Hepatocyte (in vitro differentiated cells): ENCODE measurements at regions not wholly inside any gene's neighbourhood (a gene's known extent, or its start where the extent isn't known, plus 50 kb on each side); places are given as distances from the start of the nearest gene placed in this dataset.

Experiments
- DNase-seq: peaks from one replicate; pipeline ENCODE4 v3.0.0-alpha.2; 2016; ENCODE audit warnings: low spot score
- H2AFZ ChIP-seq: fragments of 200-600 bp; sonication (generic); 2 replicates; pipeline ENCODE4 v1.6.0; 2016; ENCODE audit warnings: antibody characterized with exemption, mild to moderate bottlenecking
- H3K27ac ChIP-seq: fragments of 200-600 bp; sonication (generic); 2 replicates; pipeline ENCODE4 v1.5.1; 2016; ENCODE audit warnings: mild to moderate bottlenecking
- H3K27me3 ChIP-seq: fragments of 200-600 bp; sonication (generic); 2 replicates; pipeline ENCODE4 v1.6.1; 2016
- H3K36me3 ChIP-seq: fragments of 200-600 bp; sonication (generic); replicated peaks from 2 replicates; pipeline ENCODE4 v1.5.1; 2016; ENCODE audit warnings: low read depth; ENCODE audit not compliant: insufficient read depth
- H3K4me1 ChIP-seq: fragments of 200-600 bp; sonication (generic); 2 replicates; pipeline ENCODE4 v1.5.1; 2016; ENCODE audit warnings: mild to moderate bottlenecking, moderate library complexity; ENCODE audit not compliant: insufficient read depth
- H3K4me2 ChIP-seq: fragments of 200-600 bp; sonication (generic); 2 replicates; pipeline ENCODE4 v1.6.0; 2016
- H3K4me3 ChIP-seq: fragments of 200-600 bp; sonication (generic); 2 replicates; pipeline ENCODE4 v1.5.1; 2016; ENCODE audit warnings: mild to moderate bottlenecking
- H3K79me2 ChIP-seq: fragments of 200-600 bp; sonication (generic); 2 replicates; pipeline ENCODE4 v1.6.0; 2017; ENCODE audit warnings: mild to moderate bottlenecking
- H3K9me2 ChIP-seq: fragments of 200-600 bp; sonication (generic); replicated peaks from 2 replicates; pipeline ENCODE4 v1.6.0; 2017; ENCODE audit warnings: mild to moderate bottlenecking; ENCODE audit not compliant: insufficient read depth
- H3K9me3 ChIP-seq: fragments of 200-600 bp; sonication (generic); 2 replicates; pipeline ENCODE4 v1.5.1; 2016; ENCODE audit warnings: low read depth, mild to moderate bottlenecking
- H4K20me1 ChIP-seq: fragments of 200-600 bp; sonication (generic); 2 replicates; pipeline ENCODE4 v1.6.0; 2016; ENCODE audit warnings: mild to moderate bottlenecking; ENCODE audit not compliant: insufficient read depth, poor library complexity, severe bottlenecking
- EZH2 ChIP-seq: fragments of 200-600 bp; sonication (generic); IDR thresholded peaks from 2 replicates; pipeline ENCODE4 v1.6.1; 2016; ENCODE audit warnings: antibody characterized with exemption, mild to moderate bottlenecking, borderline replicate concordance
- EZH2phosphoT487 ChIP-seq: fragments of 200-600 bp; sonication (generic); IDR thresholded peaks from one replicate; pipeline ENCODE4 v1.6.1; 2018; ENCODE audit warnings: antibody characterized with exemption, mild to moderate bottlenecking, low read depth, moderate library complexity; ENCODE audit not compliant: unreplicated experiment, severe bottlenecking
- WGBS: methylation state at CpG from one replicate; pipeline ENCODE4 v1.1.6; 2016; ENCODE audit warnings: low lambda C conversion rate; ENCODE audit errors: missing lambda C conversion rate; 5-methylcytosine and 5-hydroxymethylcytosine counted together
- TF ChIP-seq, protein P1 (sequence below): fragments of 200-600 bp; sonication (generic); IDR thresholded peaks from 2 replicates; pipeline ENCODE4 v1.5.1; 2016; ENCODE audit warnings: antibody characterized with exemption, mild to moderate bottlenecking; ENCODE audit not compliant: poor library complexity

DNA sequence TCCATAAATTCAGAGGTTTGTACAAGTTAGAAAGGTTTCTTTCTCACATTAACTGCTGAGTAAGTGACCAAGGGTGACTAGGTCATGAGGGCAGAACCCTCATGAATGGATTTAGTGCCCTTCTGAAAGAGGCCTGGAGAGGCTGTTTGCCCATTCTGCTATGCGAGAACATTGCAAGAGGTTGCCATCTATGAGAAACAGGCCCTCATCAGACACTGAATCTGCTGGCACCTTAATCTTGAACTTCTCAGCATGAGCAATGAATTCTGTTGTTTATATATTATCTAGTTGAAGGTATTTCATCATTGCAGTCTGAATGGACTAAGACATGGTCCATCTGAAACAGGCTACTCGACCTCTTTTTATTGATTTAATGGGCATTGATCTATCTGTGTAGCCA, 96.2 kb upstream of the GPRIN3 start:
- no peak overlapping the region for H2AFZ ChIP-seq
- 84% methylated on average over 2 of the region's 2 CpGs for WGBS
- H3K4me2 ChIP-seq: no peak overlapping the region
- no peaks in the 10 kb centered on the region for H3K9me2 ChIP-seq
- DNase-seq: no peak
- no peak overlapping the region for H3K27ac ChIP-seq
- no peak overlapping the region for H3K4me3 ChIP-seq
- no peaks in the 10 kb centered on the region for H3K9me3 ChIP-seq
- TF ChIP-seq EZH2: no peak
- no peak for TF ChIP-seq EZH2phosphoT487
- TF ChIP-seq, protein P1, sequence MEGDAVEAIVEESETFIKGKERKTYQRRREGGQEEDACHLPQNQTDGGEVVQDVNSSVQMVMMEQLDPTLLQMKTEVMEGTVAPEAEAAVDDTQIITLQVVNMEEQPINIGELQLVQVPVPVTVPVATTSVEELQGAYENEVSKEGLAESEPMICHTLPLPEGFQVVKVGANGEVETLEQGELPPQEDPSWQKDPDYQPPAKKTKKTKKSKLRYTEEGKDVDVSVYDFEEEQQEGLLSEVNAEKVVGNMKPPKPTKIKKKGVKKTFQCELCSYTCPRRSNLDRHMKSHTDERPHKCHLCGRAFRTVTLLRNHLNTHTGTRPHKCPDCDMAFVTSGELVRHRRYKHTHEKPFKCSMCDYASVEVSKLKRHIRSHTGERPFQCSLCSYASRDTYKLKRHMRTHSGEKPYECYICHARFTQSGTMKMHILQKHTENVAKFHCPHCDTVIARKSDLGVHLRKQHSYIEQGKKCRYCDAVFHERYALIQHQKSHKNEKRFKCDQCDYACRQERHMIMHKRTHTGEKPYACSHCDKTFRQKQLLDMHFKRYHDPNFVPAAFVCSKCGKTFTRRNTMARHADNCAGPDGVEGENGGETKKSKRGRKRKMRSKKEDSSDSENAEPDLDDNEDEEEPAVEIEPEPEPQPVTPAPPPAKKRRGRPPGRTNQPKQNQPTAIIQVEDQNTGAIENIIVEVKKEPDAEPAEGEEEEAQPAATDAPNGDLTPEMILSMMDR: no peak
- H4K20me1 ChIP-seq: no peaks in the 10 kb centered on the region
- H3K36me3 ChIP-seq: no peaks in the 10 kb centered on the region
- no peaks in the 10 kb centered on the region for H3K27me3 ChIP-seq
- no peaks in the 10 kb centered on the region for H3K4me1 ChIP-seq
- no peaks in the 10 kb centered on the region for H3K79me2 ChIP-seq

DNA sequence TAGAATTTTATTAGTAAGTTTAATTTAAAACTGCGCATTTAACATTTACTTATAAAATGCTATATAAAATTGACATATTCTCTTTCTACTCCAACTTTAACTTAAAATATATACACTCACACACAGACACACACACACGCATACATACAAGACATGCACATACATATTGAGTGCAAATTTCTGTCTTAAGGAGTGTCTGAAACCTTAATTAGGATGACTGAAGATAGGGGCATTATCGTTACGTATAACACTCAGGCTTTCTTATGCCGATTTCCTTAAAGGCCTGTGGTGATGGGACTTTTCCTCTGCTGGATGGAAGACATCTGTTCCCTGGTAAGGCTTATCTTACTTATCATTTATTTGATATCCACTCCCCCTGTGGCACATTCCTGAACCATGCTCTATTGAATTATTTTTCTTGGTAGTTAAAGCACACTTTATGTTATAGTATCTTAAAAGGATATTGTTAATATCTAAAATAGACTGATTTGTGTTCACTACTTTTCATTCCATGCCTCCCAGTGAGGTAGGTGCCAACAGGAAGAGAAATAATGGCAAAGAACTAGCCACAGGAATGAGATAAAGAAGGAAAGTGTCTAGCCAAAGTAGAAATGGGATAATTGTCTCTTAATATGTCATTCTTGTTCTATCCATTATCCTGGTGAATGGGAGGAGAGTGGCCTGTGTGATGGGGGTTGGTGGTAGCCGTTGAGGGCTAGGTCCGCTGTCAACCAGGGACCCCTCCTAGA, 92.9 kb upstream of the GPRIN3 start:
- H3K27ac ChIP-seq: no peak overlapping the region

DNA sequence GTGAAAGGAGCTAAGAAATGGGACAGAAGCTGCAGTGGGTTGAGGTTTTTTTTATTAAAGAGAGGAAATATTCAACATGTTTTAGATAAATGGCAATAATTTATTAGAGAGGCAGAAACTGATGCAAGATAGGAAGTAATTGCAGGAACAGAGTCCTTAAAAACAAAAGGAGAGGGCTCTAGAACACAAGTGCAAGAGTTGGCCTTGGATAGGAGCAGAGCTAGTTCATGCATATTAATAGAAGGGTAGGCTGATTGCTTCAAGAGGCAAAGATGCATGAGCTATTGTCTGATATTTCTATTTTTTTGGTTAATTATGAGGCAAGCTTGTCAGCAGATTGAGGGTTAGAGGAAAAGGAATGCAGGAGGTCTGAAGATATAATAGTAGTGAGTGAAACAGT, 91.0 kb upstream of the GPRIN3 start:
- Histone ChIP-seq H3K9me2 (no peaks in the 10 kb centered on the region), H3K9me3 (no peaks in the 10 kb centered on the region), H4K20me1 (no peaks in the 10 kb centered on the region), H3K4me2 (no peak overlapping the region), H3K36me3 (no peaks in the 10 kb centered on the region), H3K79me2 (no peaks in the 10 kb centered on the region), H3K27me3 (no peaks in the 10 kb centered on the region), H3K4me1 (no peaks in the 10 kb centered on the region), H2AFZ (no peak overlapping the region), H3K27ac (no peak overlapping the region), H3K4me3 (no peak overlapping the region)
- TF ChIP-seq EZH2phosphoT487: no peak
- no peak for DNase-seq

More for the DNA sequence above, 92.9 kb upstream of the GPRIN3 start:
- no peak for DNase-seq
- H3K9me3 ChIP-seq: no peaks in the 10 kb centered on the region
- no peaks in the 10 kb centered on the region for H3K4me1 ChIP-seq
- no peak overlapping the region for H2AFZ ChIP-seq
- H3K79me2 ChIP-seq: no peaks in the 10 kb centered on the region
- H3K36me3 ChIP-seq: no peaks in the 10 kb centered on the region
- no peaks in the 10 kb centered on the region for H3K9me2 ChIP-seq
- H3K27me3 ChIP-seq: no peaks in the 10 kb centered on the region
- H4K20me1 ChIP-seq: no peaks in the 10 kb centered on the region
- no peak for TF ChIP-seq EZH2phosphoT487
- TF ChIP-seq EZH2: no peak
- H3K4me3 ChIP-seq: no peak overlapping the region
- no peak overlapping the region for H3K4me2 ChIP-seq
- WGBS: 84% methylated on average over 7 of the region's 7 CpGs

DNA sequence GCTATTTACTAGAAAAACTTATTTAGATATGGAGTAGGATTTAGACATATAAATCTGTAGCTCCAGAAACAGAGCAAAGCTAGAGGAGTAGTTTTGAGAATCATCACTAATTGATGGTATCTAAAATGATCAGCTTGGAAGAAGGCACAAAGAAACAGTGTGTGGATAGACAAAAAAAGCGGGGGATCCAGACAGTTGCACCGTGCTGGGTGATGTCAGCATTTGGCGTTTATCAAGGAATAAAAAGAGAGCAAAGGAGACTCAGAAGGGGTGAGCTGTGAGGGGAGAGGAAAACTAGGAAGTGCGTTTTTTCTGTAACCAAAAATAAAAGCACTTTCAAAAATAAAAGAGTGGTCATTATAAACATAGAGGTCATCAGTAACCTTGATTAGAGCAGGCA, 90.5 kb upstream of the GPRIN3 start:
- H3K9me2 ChIP-seq: no peaks in the 10 kb centered on the region
- DNase-seq: no peak
- H3K4me2 ChIP-seq: no peak overlapping the region
- no peak overlapping the region for H3K4me3 ChIP-seq
- H3K36me3 ChIP-seq: no peaks in the 10 kb centered on the region
- H3K27ac ChIP-seq: no peak overlapping the region
- WGBS: 90% methylated on average over 4 of the region's 4 CpGs
- no peaks in the 10 kb centered on the region for H3K9me3 ChIP-seq
- H4K20me1 ChIP-seq: no peaks in the 10 kb centered on the region
- H3K79me2 ChIP-seq: no peaks in the 10 kb centered on the region
- TF ChIP-seq, protein P1: no peak
- TF ChIP-seq EZH2: no peak
- TF ChIP-seq EZH2phosphoT487: no peak
- H2AFZ ChIP-seq: no peak overlapping the region
- H3K27me3 ChIP-seq: no peaks in the 10 kb centered on the region
- no peaks in the 10 kb centered on the region for H3K4me1 ChIP-seq
